ENCODE measurements at regions not wholly inside any gene's neighbourhood (a gene's known extent, or its start where the extent isn't known, plus 50 kb on each side); places are given as distances from the start of the nearest gene placed in this dataset.

- ATAC-seq: no peak
- Histone ChIP-seq H3K36me3 (no peaks in the 10 kb centered on the region), H3K9me3 (no peaks in the 10 kb centered on the region), H3K27ac (no peak overlapping the region), H3K4me3 (no peak overlapping the region), H3K4me1 (no peaks in the 10 kb centered on the region), H3K27me3 (peaks cover 0 to 47% (median 0%) of the 10 kb centered on the region in 3 donors)
- no peak for DNase-seq
- intact Hi-C loops (cut with DNase I; ENCODE audit: low total_unique reads) (no loop called here), in situ Hi-C loops (cut with MboI; ENCODE audit: low sequenced_read_pairs in 4 of 4) (no loop called here)
- no peak for TF ChIP-seq POLR2A (IDR thresholded peaks at IDR 0.05)
Measured at GRCh38 chr1:143698016-143698415, 273.8 kb downstream of the FAM72C start.

- intact Hi-C loops (cut with DNase I; ENCODE audit: low total_unique reads): no loop called here
- Histone ChIP-seq H3K27ac (no peak overlapping the region), H3K27me3 (peaks cover 0 to 45% (median 0%) of the 10 kb centered on the region in 3 donors)
Measured at GRCh38 chr1:143694085-143694484, 277.7 kb downstream of the FAM72C start.

GRCh38 chr1:143691971-143692529 is 279.7 kb downstream of the FAM72C start:
- TF ChIP-seq CTCF (IDR thresholded peaks at IDR 0.05 in 4 of 5, conservative IDR thresholded peaks at IDR 0.05 in 1 of 5) (no peak), POLR2A (IDR thresholded peaks at IDR 0.05) (no peak)
- DNase-seq (no peak), ATAC-seq (no peak)
- H3K36me3 ChIP-seq: no peaks in the 10 kb centered on the region
- no peaks in the 10 kb centered on the region for H3K4me1 ChIP-seq
- intact Hi-C loops (cut with DNase I; ENCODE audit: low total_unique reads) (no loop called here), in situ Hi-C loops (cut with MboI; ENCODE audit: low sequenced_read_pairs in 4 of 4) (no loop called here)
- no peak overlapping the region for H3K4me3 ChIP-seq
- H3K27me3 ChIP-seq: peaks cover 0 to 26% (median 0%) of the 10 kb centered on the region in 3 donors
- H3K27ac ChIP-seq: no peak overlapping the region
- no peaks in the 10 kb centered on the region for H3K9me3 ChIP-seq

More at GRCh38 chr1:143694085-143694484, 277.7 kb downstream of the FAM72C start:
- Histone ChIP-seq H3K4me1 (no peaks in the 10 kb centered on the region), H3K4me3 (no peak overlapping the region), H3K36me3 (no peaks in the 10 kb centered on the region), H3K9me3 (no peaks in the 10 kb centered on the region)
- DNase-seq (no peak), ATAC-seq (no peak)
- no peak for TF ChIP-seq CTCF (IDR thresholded peaks at IDR 0.05 in 4 of 5, conservative IDR thresholded peaks at IDR 0.05 in 1 of 5)
- in situ Hi-C loops (cut with MboI; ENCODE audit: low sequenced_read_pairs in 4 of 4): no loop called here

DNA sequence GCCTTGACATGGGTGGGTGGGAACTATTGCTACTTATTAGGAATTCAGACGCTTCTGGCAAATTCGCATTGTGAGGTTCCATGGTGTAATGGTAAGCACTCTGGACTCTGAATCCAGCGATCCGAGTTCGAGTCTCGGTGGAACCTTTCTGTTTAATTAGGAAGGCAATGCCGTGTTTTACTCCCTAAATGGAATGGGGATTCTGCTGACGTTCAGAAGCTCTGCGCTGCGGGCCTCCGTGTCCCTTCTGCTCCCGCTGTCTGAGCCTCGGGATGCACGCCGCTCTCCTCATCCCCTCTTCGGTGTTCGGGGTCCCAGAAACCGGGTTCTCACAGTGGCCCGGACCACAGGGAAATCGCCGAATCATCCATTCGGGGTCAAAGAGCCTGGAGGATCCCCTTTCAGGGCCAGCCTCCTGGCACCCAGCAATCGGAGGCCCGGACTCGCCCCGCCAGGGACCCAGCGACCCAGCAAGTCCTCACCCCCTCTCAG is 280.3 kb downstream of the FAM72C start:
- no peaks in the 10 kb centered on the region for H3K36me3 ChIP-seq
- H3K27me3 ChIP-seq: peaks cover 0 to 21% (median 0%) of the 10 kb centered on the region in 3 donors
- H3K27ac ChIP-seq: no peak overlapping the region
- no peaks in the 10 kb centered on the region for H3K4me1 ChIP-seq
- ATAC-seq (no peak), DNase-seq (no peak)
- intact Hi-C loops (cut with DNase I; ENCODE audit: low total_unique reads) (no loop called here), in situ Hi-C loops (cut with MboI; ENCODE audit: low sequenced_read_pairs in 4 of 4) (no loop called here)
- TF ChIP-seq POLR2A (IDR thresholded peaks at IDR 0.05): no peak
- no peak for TF ChIP-seq CTCF (IDR thresholded peaks at IDR 0.05 in 4 of 5, conservative IDR thresholded peaks at IDR 0.05 in 1 of 5)
- no peaks in the 10 kb centered on the region for H3K9me3 ChIP-seq
- H3K4me3 ChIP-seq: no peak overlapping the region

DNA sequence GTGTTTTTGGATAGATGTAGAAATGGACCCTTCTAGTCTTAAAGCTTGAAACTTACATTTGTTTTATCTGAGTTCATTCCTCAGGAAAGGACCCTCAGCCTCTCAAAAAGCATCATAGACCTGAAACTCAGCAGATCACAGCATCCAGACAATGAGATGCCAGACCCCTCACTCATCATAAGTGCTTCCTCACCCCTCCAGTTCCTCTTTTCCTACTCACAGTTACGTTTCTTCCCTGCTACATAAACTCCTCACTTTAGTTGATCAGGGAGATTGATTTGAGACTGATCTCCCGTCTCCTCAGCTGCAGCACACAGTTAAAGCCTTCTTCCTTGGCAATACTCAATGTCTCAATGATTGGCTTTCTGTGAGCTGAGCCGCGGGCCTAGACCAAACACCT is 282.0 kb downstream of the FAM72C start:
- Histone ChIP-seq H3K27me3 (peaks cover 0 to 21% (median 0%) of the 10 kb centered on the region in 3 donors), H3K9me3 (no peaks in the 10 kb centered on the region)

More for the DNA sequence above, 282.0 kb downstream of the FAM72C start:
- DNase-seq (no peak), ATAC-seq (no peak)
- no peaks in the 10 kb centered on the region for H3K4me1 ChIP-seq
- TF ChIP-seq CTCF (IDR thresholded peaks at IDR 0.05 in 4 of 5, conservative IDR thresholded peaks at IDR 0.05 in 1 of 5): no peak
- TF ChIP-seq POLR2A (IDR thresholded peaks at IDR 0.05): no peak
- in situ Hi-C loops (cut with MboI; ENCODE audit: low sequenced_read_pairs in 4 of 4): no loop called here
- no peak overlapping the region for H3K27ac ChIP-seq
- H3K36me3 ChIP-seq: no peaks in the 10 kb centered on the region
- intact Hi-C loops (cut with DNase I; ENCODE audit: low total_unique reads): no loop called here
- no peak overlapping the region for H3K4me3 ChIP-seq

Measured in gastrocnemius medialis (tissue), 4 donors.